Right atrium auricular region (tissue), 2 donors: ENCODE measurements at regions not wholly inside any gene's neighbourhood (a gene's known extent, or its start where the extent isn't known, plus 50 kb on each side); places are given as distances from the start of the nearest gene placed in this dataset.
A peak's percentile ranks its signal among the peaks of the same experiment; 100 is the strongest.

Experiments
- DNase-seq: peaks from one replicate; pipeline ENCODE4 v3.0.0-alpha.2; 2019; ENCODE audit warnings: low spot score
- H3K27ac ChIP-seq, 2 donors: fragments of 200-600 bp; sonication (generic); 1 replicate in 1 of 2; 2 replicates in 1 of 2; pipeline ENCODE4 v1.5.1; 2016 to 2019
- H3K27me3 ChIP-seq, 2 donors: fragments of 200-600 bp; sonication (generic); one replicate each; pipeline versions ENCODE4 v1.5.1 to v1.6.0; 2017 to 2019
- H3K36me3 ChIP-seq: fragments of 200-600 bp; sonication (generic); one replicate; pipeline ENCODE4 v1.5.1; 2016
- H3K4me1 ChIP-seq, 2 donors: fragments of 200-600 bp; sonication (generic); one replicate each; pipeline versions ENCODE4 v1.5.1 to v1.6.0; 2017 to 2019
- H3K4me3 ChIP-seq, 2 donors: fragments of 200-600 bp; sonication (generic); 1 replicate in 1 of 2; 2 replicates in 1 of 2; pipeline ENCODE4 v1.5.1; 2017 to 2019; ENCODE audit warnings: mild to moderate bottlenecking in 1 of 2, moderate library complexity in 1 of 2
- H3K9me3 ChIP-seq, 2 donors: fragments of 200-600 bp; sonication (generic); one replicate each; pipeline ENCODE4 v1.5.1; 2019
- TF ChIP-seq, protein P1 (sequence below), 2 donors: fragments of 200-600 bp; sonication (generic); IDR thresholded peaks; one replicate each; pipeline ENCODE4 v1.5.1; 2019; ENCODE audit warnings: antibody characterized with exemption in 2 of 2

DNA sequence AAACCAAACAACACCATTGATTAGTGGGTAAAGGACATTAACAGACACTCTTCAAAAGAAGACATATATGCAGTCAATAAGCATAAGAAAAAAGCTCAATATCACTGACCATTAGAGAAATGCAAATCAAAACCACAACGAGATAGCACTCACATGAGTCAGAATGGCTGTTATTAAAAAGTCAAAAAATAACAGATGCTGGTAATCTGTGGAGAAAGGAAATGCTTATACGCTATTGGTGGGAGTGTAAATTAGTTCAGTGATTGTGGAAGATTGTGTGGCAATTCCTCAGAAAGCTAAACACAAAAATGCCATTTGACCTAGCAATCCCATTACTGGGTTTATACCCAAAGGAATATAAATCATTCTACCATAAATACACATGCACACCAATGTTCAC is 182.6 kb downstream of the TRPC6 start:
- H3K27me3 ChIP-seq: no peaks in the 10 kb centered on the region
- H3K27ac ChIP-seq: no peak overlapping the region
- no peak overlapping the region for H3K4me3 ChIP-seq
- no peak for DNase-seq
- TF ChIP-seq, protein P1, sequence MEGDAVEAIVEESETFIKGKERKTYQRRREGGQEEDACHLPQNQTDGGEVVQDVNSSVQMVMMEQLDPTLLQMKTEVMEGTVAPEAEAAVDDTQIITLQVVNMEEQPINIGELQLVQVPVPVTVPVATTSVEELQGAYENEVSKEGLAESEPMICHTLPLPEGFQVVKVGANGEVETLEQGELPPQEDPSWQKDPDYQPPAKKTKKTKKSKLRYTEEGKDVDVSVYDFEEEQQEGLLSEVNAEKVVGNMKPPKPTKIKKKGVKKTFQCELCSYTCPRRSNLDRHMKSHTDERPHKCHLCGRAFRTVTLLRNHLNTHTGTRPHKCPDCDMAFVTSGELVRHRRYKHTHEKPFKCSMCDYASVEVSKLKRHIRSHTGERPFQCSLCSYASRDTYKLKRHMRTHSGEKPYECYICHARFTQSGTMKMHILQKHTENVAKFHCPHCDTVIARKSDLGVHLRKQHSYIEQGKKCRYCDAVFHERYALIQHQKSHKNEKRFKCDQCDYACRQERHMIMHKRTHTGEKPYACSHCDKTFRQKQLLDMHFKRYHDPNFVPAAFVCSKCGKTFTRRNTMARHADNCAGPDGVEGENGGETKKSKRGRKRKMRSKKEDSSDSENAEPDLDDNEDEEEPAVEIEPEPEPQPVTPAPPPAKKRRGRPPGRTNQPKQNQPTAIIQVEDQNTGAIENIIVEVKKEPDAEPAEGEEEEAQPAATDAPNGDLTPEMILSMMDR (IDR thresholded peaks at IDR 0.05): no peak
- no peaks in the 10 kb centered on the region for H3K4me1 ChIP-seq
- peaks cover 0 to 10% of the 10 kb centered on the region in 2 donors for H3K9me3 ChIP-seq
- no peaks in the 10 kb centered on the region for H3K36me3 ChIP-seq

GRCh38 chr11:101397979-101398378 is 185.8 kb downstream of the TRPC6 start:
- H3K9me3 ChIP-seq: peaks cover 0 to 10% of the 10 kb centered on the region in 2 donors
- DNase-seq: no peak
- H3K4me3 ChIP-seq: no peak overlapping the region
- TF ChIP-seq, protein P1 (IDR thresholded peaks at IDR 0.05): no peak
- peak overlapping the region in 1 of 2 donors; percentile 16 for H3K27ac ChIP-seq
- no peaks in the 10 kb centered on the region for H3K36me3 ChIP-seq
- no peaks in the 10 kb centered on the region for H3K4me1 ChIP-seq
- H3K27me3 ChIP-seq: no peaks in the 10 kb centered on the region

DNA sequence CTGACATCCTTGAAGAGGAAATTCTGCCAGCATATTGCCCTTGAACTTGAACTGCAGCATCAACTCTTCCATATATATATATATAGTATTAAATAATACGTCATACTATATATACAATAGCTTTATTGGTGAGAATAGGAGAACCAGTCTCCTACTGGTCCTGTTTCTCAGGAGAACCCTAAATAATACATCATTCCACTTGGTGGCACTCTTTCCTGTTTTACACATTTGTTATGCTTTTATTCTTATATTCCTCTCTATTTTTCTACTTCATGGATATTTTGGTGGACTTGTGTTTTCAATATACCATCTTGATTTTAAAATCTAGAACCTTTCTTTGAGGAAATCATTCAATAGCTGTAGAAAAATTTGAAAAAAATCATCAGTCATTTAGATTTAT is 193.3 kb downstream of the TRPC6 start:
- DNase-seq: no peak
- Histone ChIP-seq H3K36me3 (no peaks in the 10 kb centered on the region), H3K27me3 (no peaks in the 10 kb centered on the region), H3K9me3 (no peaks in the 10 kb centered on the region), H3K27ac (no peak overlapping the region), H3K4me3 (no peak overlapping the region), H3K4me1 (no peaks in the 10 kb centered on the region)
- TF ChIP-seq, protein P1 (IDR thresholded peaks at IDR 0.05): peak in 1 of 2 donors; percentile 41

- no peak overlapping the region for H3K4me3 ChIP-seq
- TF ChIP-seq, protein P1 (IDR thresholded peaks at IDR 0.05): no peak
- no peaks in the 10 kb centered on the region for H3K4me1 ChIP-seq
Observed at GRCh38 chr11:101369835-101370234, 214.0 kb downstream of the TRPC6 start.

DNA sequence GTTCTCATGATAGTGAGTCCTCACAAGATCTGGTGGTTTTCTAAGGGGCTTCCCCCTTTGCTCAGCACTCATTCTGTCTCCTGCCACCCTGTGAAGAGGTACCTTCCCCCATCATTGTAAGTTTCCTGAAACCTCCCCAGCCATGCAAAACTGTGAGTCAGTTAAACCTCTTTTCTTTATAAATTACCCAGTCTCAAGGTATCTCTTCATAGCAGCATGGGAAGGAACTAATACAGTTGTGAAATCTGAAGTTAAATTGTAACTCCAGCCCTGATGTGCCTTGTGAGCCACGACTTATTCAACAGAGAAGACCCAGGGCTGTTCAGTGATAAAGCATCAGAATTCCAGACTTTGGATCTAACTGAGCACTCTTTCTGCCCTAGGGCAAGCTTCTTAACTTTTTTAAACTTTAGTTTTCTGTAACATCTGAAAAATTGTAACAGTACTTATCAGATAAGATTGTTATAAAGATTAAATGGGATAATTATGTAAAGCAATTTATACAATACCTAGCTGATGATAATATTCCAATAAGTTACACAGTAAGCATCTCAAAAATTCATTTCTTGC is 220.0 kb downstream of the TRPC6 start:
- no peak overlapping the region for H3K4me3 ChIP-seq
- no peaks in the 10 kb centered on the region for H3K36me3 ChIP-seq
- H3K27ac ChIP-seq: no peak overlapping the region
- no peak for DNase-seq
- H3K27me3 ChIP-seq: no peaks in the 10 kb centered on the region
- no peaks in the 10 kb centered on the region for H3K4me1 ChIP-seq
- H3K9me3 ChIP-seq: peaks cover 0 to 16% of the 10 kb centered on the region in 2 donors
- TF ChIP-seq, protein P1 (IDR thresholded peaks at IDR 0.05): no peak

More at GRCh38 chr11:101369835-101370234, 214.0 kb downstream of the TRPC6 start:
- Histone ChIP-seq H3K27me3 (no peaks in the 10 kb centered on the region), H3K36me3 (no peaks in the 10 kb centered on the region), H3K9me3 (peaks cover 0 to 19% of the 10 kb centered on the region in 2 donors), H3K27ac (no peak overlapping the region)
- DNase-seq: no peak

DNA sequence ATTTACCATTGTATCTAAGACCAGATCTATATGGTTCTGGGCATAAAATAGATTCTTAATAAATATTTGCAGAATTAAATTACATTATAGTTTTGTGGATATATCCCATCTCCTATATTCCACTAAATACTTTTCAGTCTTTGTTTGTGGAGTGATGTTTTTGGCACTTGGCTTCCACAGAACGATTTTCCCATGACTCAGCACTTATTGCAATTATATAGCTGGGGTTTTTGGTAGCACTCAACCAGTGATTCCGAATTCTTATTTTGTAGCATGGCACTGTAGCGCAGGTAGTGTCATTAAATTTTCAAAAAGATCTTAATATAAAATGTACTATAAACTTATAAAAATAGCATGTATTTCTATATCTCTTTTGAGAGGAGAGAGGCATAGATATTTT is 221.2 kb downstream of the TRPC6 start:
- no peak for DNase-seq
- H3K36me3 ChIP-seq: no peaks in the 10 kb centered on the region
- H3K9me3 ChIP-seq: peaks cover 0 to 16% of the 10 kb centered on the region in 2 donors
- no peaks in the 10 kb centered on the region for H3K27me3 ChIP-seq
- H3K4me3 ChIP-seq: no peak overlapping the region
- no peak overlapping the region for H3K27ac ChIP-seq
- TF ChIP-seq, protein P1 (IDR thresholded peaks at IDR 0.05): no peak
- H3K4me1 ChIP-seq: no peaks in the 10 kb centered on the region
